ENCODE measurements at regions not wholly inside any gene's neighbourhood (a gene's known extent, or its start where the extent isn't known, plus 50 kb on each side); places are given as distances from the start of the nearest gene placed in this dataset.
"Not testable (repeated sequence)": the region's sequence is repeated elsewhere in the genome, so short reads cannot be mapped to it uniquely, and the experiment has no call there.

GRCh38 chr1:119254067-119254720 lies 113.7 kb upstream of the WARS2 start:
- no peaks in the 10 kb centered on the region for H3K36me3 ChIP-seq (ENCODE audit: insufficient read depth in 1 of 2, low read depth in 1 of 2)
- no peak overlapping the region for H3K27ac ChIP-seq
- ATAC-seq (no peak), DNase-seq (no peak)
- H3K27me3 ChIP-seq (ENCODE audit: insufficient read depth in 3 of 3, low read length in 2 of 3), result peaks cover 0 to 2% (median 0%) of the 10 kb centered on the region in 3 donors
- no peak overlapping the region for H3K4me3 ChIP-seq
- intact Hi-C loops (cut with DNase I), result no loop called here
- no peaks in the 10 kb centered on the region for H3K4me1 ChIP-seq
- no peak for TF ChIP-seq CTCF (IDR thresholded peaks at IDR 0.05)
- WGBS, 3 donors, result 51 to 68% (median 57%) methylated on average over 3 of the region's 3 CpGs
- H3K9me3 ChIP-seq, result no peaks in the 10 kb centered on the region

- H3K36me3 ChIP-seq (ENCODE audit: insufficient read depth in 1 of 2, low read depth in 1 of 2); H3K4me3 ChIP-seq; H3K4me1 ChIP-seq; H3K9me3 ChIP-seq; H3K27me3 ChIP-seq (ENCODE audit: insufficient read depth in 3 of 3, low read length in 2 of 3); H3K27ac ChIP-seq; intact Hi-C loops (cut with DNase I); ATAC-seq; DNase-seq: not testable (repeated sequence)
- WGBS, 3 donors, result 88 to 100% (median 93%) methylated on average over 1 of the region's 1 CpG
Measured at GRCh38 chr1:119256089-119256488, 112.5 kb upstream of the HAO2 start.

GRCh38 chr1:119260506-119260905 lies 108.1 kb upstream of the HAO2 start:
- intact Hi-C loops (cut with DNase I), result no loop called here
- ATAC-seq, result no peak
- H3K4me1 ChIP-seq, result no peaks in the 10 kb centered on the region

GRCh38 chr1:119266386-119266785 lies 102.2 kb upstream of the HAO2 start:
- Histone ChIP-seq H3K4me3 (no peak overlapping the region), H3K4me1 (no peaks in the 10 kb centered on the region), H3K27ac (no peak overlapping the region), H3K36me3 (ENCODE audit: insufficient read depth in 1 of 2, low read depth in 1 of 2) (no peaks in the 10 kb centered on the region), H3K9me3 (no peaks in the 10 kb centered on the region), H3K27me3 (ENCODE audit: insufficient read depth in 3 of 3, low read length in 2 of 3) (no peaks in the 10 kb centered on the region)
- WGBS, 3 donors, result 31 to 38% (median 34%) methylated on average over 1 of the region's 1 CpG
- ATAC-seq, result no peak
- TF ChIP-seq CTCF (IDR thresholded peaks at IDR 0.05), result no peak
- DNase-seq, result no peak
- intact Hi-C loops (cut with DNase I), result no loop called here

More at GRCh38 chr1:119260506-119260905, 108.1 kb upstream of the HAO2 start:
- TF ChIP-seq CTCF (IDR thresholded peaks at IDR 0.05), result no peak
- 37 to 41% (median 38%) methylated on average over 5 of the region's 5 CpGs for WGBS, 3 donors
- no peak for DNase-seq
- Histone ChIP-seq H3K27ac (no peak overlapping the region), H3K4me3 (no peak overlapping the region), H3K27me3 (ENCODE audit: insufficient read depth in 3 of 3, low read length in 2 of 3) (peaks cover 0 to 2% (median 0%) of the 10 kb centered on the region in 3 donors), H3K9me3 (no peaks in the 10 kb centered on the region), H3K36me3 (ENCODE audit: insufficient read depth in 1 of 2, low read depth in 1 of 2) (no peaks in the 10 kb centered on the region)

GRCh38 chr1:119266858-119267257 lies 101.7 kb upstream of the HAO2 start:
- Histone ChIP-seq H3K27ac (no peak overlapping the region), H3K36me3 (ENCODE audit: insufficient read depth in 1 of 2, low read depth in 1 of 2) (no peaks in the 10 kb centered on the region), H3K9me3 (no peaks in the 10 kb centered on the region), H3K4me3 (no peak overlapping the region), H3K27me3 (ENCODE audit: insufficient read depth in 3 of 3, low read length in 2 of 3) (no peaks in the 10 kb centered on the region), H3K4me1 (no peaks in the 10 kb centered on the region)
- no peak for TF ChIP-seq CTCF (IDR thresholded peaks at IDR 0.05)
- WGBS, 3 donors, result 82 to 94% (median 82%) methylated on average over 3 of the region's 3 CpGs
- DNase-seq, result no peak
- intact Hi-C loops (cut with DNase I), result no loop called here
- no peak for ATAC-seq

GRCh38 chr1:119267288-119267687 lies 101.3 kb upstream of the HAO2 start:
- H3K27ac ChIP-seq; H3K4me3 ChIP-seq; intact Hi-C loops (cut with DNase I); H3K27me3 ChIP-seq (ENCODE audit: insufficient read depth in 3 of 3, low read length in 2 of 3); H3K36me3 ChIP-seq (ENCODE audit: insufficient read depth in 1 of 2, low read depth in 1 of 2); ATAC-seq; H3K9me3 ChIP-seq; DNase-seq; H3K4me1 ChIP-seq: not testable (repeated sequence)
- WGBS, 3 donors, result 93 to 95% (median 93%) methylated on average over 4 of the region's 4 CpGs
